Peyer's patch (tissue), 4 donors: ENCODE measurements at regions not wholly inside any gene's neighbourhood (a gene's known extent, or its start where the extent isn't known, plus 50 kb on each side); places are given as distances from the start of the nearest gene placed in this dataset.

Experiments used
- POLR2A ChIP-seq, 2 donors: fragments of 450-650 bp; IDR thresholded peaks; one replicate each; pipeline ENCODE4 v1.5.1; 2017; ENCODE audit warnings: antibody characterized with exemption in 2 of 2, mild to moderate bottlenecking in 2 of 2, moderate library complexity in 2 of 2
- TF ChIP-seq, protein P1 (sequence below), 6 experiments: fragments of 450-650 bp in 4 of 6; fragments of 200-600 bp in 2 of 6; sonication (generic) in 1 of 6; IDR thresholded peaks; one replicate each; pipeline ENCODE4 v1.5.1; 2017 to 2019; ENCODE audit warnings: antibody characterized with exemption in 6 of 6, mild to moderate bottlenecking in 3 of 6, moderate library complexity in 1 of 6

DNA sequence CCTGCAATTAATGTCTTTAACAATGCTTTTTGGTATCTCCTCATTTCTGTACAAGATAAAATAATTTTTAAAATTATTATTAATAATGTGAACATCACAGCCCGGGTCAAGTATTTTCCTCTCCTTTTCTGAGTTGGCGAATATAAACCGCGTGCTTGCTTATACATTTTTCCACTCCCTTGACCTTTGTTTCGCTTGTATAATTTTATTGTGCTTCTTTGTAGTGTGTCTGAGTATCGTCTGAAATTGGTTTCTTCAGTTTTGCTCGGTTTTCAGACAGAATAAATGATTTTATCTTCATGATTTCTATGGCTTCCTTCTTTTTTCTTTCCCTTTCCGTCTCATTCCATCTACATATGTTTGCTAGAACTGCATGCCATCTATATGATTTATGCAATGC, 448.5 kb downstream of the MAT2B start:
- TF ChIP-seq, protein P1, sequence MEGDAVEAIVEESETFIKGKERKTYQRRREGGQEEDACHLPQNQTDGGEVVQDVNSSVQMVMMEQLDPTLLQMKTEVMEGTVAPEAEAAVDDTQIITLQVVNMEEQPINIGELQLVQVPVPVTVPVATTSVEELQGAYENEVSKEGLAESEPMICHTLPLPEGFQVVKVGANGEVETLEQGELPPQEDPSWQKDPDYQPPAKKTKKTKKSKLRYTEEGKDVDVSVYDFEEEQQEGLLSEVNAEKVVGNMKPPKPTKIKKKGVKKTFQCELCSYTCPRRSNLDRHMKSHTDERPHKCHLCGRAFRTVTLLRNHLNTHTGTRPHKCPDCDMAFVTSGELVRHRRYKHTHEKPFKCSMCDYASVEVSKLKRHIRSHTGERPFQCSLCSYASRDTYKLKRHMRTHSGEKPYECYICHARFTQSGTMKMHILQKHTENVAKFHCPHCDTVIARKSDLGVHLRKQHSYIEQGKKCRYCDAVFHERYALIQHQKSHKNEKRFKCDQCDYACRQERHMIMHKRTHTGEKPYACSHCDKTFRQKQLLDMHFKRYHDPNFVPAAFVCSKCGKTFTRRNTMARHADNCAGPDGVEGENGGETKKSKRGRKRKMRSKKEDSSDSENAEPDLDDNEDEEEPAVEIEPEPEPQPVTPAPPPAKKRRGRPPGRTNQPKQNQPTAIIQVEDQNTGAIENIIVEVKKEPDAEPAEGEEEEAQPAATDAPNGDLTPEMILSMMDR (IDR thresholded peaks at IDR 0.05), result no peak
- TF ChIP-seq POLR2A (IDR thresholded peaks at IDR 0.05), result no peak
